ENCODE measurements at regions not wholly inside any gene's neighbourhood (a gene's known extent, or its start where the extent isn't known, plus 50 kb on each side); places are given as distances from the start of the nearest gene placed in this dataset.

DNA sequence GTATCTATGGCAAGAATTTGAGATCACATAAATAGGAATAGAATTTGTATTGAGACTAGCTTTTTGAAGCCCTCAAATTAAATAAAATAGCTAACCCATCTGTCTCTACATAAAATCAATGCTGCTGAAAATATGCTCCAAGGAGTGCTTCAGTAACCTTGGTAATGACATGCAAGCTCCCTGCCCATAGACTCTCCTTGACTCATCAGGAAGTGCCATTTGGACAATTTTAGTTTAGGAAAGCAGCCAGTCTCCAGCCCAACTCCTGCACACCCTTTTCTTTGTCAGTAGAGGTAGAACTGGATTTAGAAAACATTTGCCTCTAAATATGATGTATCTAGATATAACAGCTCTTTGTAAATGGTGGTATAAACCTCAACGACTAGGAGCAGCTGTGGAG lies 69.9 kb upstream of the PTPRZ1 start:
- TF ChIP-seq TP53 (CRISPR knock-in tag; IDR thresholded peaks at IDR 0.05) (no peak), NPAS2 (CRISPR knock-in tag; IDR thresholded peaks at IDR 0.05; ENCODE audit: borderline replicate concordance) (no peak), SREBF2 (IDR thresholded peaks at IDR 0.05) (no peak), CBX8 (IDR thresholded peaks at IDR 0.05) (no peak), ZSCAN20 (CRISPR knock-in tag; IDR thresholded peaks at IDR 0.05) (no peak), HOXB5 (CRISPR knock-in tag; IDR thresholded peaks at IDR 0.05) (no peak), FOSL2 (IDR thresholded peaks at IDR 0.05) (no peak), FOSL2 (CRISPR knock-in tag; IDR thresholded peaks at IDR 0.05) (no peak), JUN (IDR thresholded peaks at IDR 0.05) (no peak), MYC (IDR thresholded peaks at IDR 0.05; ENCODE audit: borderline replicate concordance, low read length) (no peak), REST (IDR thresholded peaks at IDR 0.05) (no peak), MAZ (IDR thresholded peaks at IDR 0.05; ENCODE audit: borderline replicate concordance, low read depth, low read length) (no peak)
- TF ChIP-seq, protein P1, sequence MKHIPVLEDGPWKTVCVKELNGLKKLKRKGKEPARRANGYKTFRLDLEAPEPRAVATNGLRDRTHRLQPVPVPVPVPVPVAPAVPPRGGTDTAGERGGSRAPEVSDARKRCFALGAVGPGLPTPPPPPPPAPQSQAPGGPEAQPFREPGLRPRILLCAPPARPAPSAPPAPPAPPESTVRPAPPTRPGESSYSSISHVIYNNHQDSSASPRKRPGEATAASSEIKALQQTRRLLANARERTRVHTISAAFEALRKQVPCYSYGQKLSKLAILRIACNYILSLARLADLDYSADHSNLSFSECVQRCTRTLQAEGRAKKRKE (CRISPR knock-in tag; IDR thresholded peaks at IDR 0.05; ENCODE audit: low read depth), result no peak
- TF ChIP-seq, protein P2, sequence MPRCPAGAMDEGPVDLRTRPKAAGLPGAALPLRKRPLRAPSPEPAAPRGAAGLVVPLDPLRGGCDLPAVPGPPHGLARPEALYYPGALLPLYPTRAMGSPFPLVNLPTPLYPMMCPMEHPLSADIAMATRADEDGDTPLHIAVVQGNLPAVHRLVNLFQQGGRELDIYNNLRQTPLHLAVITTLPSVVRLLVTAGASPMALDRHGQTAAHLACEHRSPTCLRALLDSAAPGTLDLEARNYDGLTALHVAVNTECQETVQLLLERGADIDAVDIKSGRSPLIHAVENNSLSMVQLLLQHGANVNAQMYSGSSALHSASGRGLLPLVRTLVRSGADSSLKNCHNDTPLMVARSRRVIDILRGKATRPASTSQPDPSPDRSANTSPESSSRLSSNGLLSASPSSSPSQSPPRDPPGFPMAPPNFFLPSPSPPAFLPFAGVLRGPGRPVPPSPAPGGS (IDR thresholded peaks at IDR 0.05), result no peak
- 0 out of 3 replicates have a peak, but pooled peaks cover 2% of the 10 kb centered on the region for H3K9me3 ChIP-seq
- no peak for FAIRE-seq
- H3K4me2 ChIP-seq, result no peak overlapping the region
- CTCF ChIA-PET, result no interaction called here
- no peaks in the 10 kb centered on the region for H3K4me1 ChIP-seq
- no peak overlapping the region for H3K4me3 ChIP-seq
- 0% methylated on average over 1 of the region's 1 CpG for WGBS (ENCODE audit: missing lambda C conversion rate)
- H3K27ac ChIP-seq, result no peak overlapping the region
- ATAC-seq, result no peak
- POLR2A ChIA-PET, result no interaction called here
- no peak for DNase-seq (ENCODE audit: low read depth in 1 of 2, low spot score in 1 of 2)

DNA sequence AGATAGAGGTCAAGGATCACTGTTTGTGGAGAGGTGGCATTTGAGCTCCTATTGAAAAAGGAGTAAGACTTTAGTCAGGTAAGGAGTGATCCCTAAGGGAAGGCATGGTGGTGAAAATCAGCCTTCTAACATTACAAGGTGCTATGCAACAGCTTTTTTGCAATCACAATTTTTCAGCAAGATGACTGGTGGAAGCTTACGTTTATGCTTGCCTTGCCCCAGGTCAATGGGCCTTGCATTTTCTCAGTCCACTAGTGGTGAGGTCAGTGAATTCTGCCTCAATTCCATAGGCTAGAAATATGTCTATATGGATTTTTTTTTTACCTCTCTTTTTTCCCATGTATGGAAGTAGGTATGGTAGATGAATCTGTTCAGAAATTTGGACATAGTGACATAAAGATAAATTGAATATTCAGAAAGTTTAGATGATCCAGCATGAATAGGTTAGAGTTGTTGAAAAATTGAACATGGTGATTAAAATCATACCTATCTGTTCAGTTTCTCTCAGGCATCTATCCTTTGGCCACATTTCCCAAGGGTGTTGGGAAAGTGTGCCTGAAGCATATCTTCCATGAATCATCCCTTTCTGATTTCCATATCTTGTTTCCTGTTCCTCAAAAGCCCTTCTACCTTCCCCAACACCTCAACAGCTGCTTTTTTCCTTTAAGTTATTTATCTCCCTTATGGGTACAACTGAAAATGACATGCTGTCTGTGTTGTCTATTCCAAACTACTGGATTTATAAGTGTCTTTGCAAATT lies 71.9 kb upstream of the PTPRZ1 start:
- FAIRE-seq (no peak), DNase-seq (ENCODE audit: low read depth in 1 of 2, low spot score in 1 of 2) (no peak), ATAC-seq (no peak)
- no peak for TF ChIP-seq ZSCAN20 (CRISPR knock-in tag; IDR thresholded peaks at IDR 0.05)
- TF ChIP-seq, protein P3, sequence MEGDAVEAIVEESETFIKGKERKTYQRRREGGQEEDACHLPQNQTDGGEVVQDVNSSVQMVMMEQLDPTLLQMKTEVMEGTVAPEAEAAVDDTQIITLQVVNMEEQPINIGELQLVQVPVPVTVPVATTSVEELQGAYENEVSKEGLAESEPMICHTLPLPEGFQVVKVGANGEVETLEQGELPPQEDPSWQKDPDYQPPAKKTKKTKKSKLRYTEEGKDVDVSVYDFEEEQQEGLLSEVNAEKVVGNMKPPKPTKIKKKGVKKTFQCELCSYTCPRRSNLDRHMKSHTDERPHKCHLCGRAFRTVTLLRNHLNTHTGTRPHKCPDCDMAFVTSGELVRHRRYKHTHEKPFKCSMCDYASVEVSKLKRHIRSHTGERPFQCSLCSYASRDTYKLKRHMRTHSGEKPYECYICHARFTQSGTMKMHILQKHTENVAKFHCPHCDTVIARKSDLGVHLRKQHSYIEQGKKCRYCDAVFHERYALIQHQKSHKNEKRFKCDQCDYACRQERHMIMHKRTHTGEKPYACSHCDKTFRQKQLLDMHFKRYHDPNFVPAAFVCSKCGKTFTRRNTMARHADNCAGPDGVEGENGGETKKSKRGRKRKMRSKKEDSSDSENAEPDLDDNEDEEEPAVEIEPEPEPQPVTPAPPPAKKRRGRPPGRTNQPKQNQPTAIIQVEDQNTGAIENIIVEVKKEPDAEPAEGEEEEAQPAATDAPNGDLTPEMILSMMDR (IDR thresholded peaks at IDR 0.05), result no peak
- no peak for TF ChIP-seq JUNB (IDR thresholded peaks at IDR 0.05)
- TF ChIP-seq NR3C1 (IDR thresholded peaks at IDR 0.05), result no peak
- TF ChIP-seq RARB (CRISPR knock-in tag; IDR thresholded peaks at IDR 0.05), result no peak
- no peak for TF ChIP-seq CBX2 (IDR thresholded peaks at IDR 0.05; ENCODE audit: borderline replicate concordance, low read depth)
- TF ChIP-seq, protein P4, sequence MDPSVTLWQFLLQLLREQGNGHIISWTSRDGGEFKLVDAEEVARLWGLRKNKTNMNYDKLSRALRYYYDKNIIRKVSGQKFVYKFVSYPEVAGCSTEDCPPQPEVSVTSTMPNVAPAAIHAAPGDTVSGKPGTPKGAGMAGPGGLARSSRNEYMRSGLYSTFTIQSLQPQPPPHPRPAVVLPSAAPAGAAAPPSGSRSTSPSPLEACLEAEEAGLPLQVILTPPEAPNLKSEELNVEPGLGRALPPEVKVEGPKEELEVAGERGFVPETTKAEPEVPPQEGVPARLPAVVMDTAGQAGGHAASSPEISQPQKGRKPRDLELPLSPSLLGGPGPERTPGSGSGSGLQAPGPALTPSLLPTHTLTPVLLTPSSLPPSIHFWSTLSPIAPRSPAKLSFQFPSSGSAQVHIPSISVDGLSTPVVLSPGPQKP (IDR thresholded peaks at IDR 0.05; ENCODE audit: low read depth, low read length), result no peak
- no peak for TF ChIP-seq HEYL (CRISPR knock-in tag; IDR thresholded peaks at IDR 0.05)
- TF ChIP-seq HES2 (IDR thresholded peaks at IDR 0.05), result no peak
- no peak for TF ChIP-seq JUN (IDR thresholded peaks at IDR 0.05)
- no peak for TF ChIP-seq EP300 (IDR thresholded peaks at IDR 0.05)
- TF ChIP-seq HOXA7 (CRISPR knock-in tag; IDR thresholded peaks at IDR 0.05), result no peak
- TF ChIP-seq CEBPB (IDR thresholded peaks at IDR 0.05), result no peak
- TF ChIP-seq, protein P5, sequence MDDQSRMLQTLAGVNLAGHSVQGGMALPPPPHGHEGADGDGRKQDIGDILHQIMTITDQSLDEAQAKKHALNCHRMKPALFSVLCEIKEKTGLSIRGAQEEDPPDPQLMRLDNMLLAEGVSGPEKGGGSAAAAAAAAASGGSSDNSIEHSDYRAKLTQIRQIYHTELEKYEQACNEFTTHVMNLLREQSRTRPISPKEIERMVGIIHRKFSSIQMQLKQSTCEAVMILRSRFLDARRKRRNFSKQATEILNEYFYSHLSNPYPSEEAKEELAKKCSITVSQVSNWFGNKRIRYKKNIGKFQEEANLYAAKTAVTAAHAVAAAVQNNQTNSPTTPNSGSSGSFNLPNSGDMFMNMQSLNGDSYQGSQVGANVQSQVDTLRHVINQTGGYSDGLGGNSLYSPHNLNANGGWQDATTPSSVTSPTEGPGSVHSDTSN (IDR thresholded peaks at IDR 0.05), result no peak
- TF ChIP-seq EHF (CRISPR knock-in tag; IDR thresholded peaks at IDR 0.05), result no peak
- TF ChIP-seq KDM1A (IDR thresholded peaks at IDR 0.05; ENCODE audit: low read depth), result no peak
- no peak overlapping the region for H3K4me3 ChIP-seq
- H3K27ac ChIP-seq, result no peak overlapping the region
- ChIA-PET POLR2A (no interaction called here), CTCF (interaction anchor here (0.7 kb wide), 1 partner anchor 389 kb away, joined by 3 read pairs; no protein-coding TSS in a partner anchor)
- no peaks in the 10 kb centered on the region for H3K4me1 ChIP-seq
- no peak overlapping the region for H3K4me2 ChIP-seq
- WGBS (ENCODE audit: missing lambda C conversion rate), result 23% methylated on average over 1 of the region's 1 CpG
- no peaks in the 10 kb centered on the region for H3K9me3 ChIP-seq
